NCI-H1436 treated with DMSO at 0.1 percent for 48 hours (cell line): ENCODE measurements at regions not wholly inside any gene's neighbourhood (a gene's known extent, or its start where the extent isn't known, plus 50 kb on each side); places are given as distances from the start of the nearest gene placed in this dataset.
"Not testable (repeated sequence)": the region's sequence is repeated elsewhere in the genome, so short reads cannot be mapped to it uniquely, and the experiment has no call there.

Experiments
- DNase-seq: peaks from one replicate; lab custom pipeline; 2025; lab: John Stamatoyannopoulos, UW

DNA sequence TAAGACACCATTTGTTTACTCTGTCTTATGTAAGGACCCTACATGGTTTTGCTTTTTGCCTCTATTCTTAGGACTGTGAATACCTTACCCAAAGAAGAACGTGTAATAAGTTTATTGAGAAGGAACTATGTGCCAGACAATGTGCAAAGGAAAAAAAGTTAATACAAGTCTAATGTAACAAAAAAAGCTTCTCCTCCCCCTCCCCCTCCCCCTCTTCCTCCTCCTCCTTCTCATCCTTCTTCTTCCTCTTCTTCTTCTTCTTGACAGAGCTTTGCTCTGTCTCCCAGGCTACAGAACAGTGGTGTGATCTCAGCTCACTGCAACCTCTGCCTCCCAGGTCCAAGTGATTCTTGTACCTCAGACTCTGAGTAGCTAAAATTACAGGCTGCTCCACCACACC is 50.9 kb upstream of the MITF start:
- no peak for DNase-seq

DNA sequence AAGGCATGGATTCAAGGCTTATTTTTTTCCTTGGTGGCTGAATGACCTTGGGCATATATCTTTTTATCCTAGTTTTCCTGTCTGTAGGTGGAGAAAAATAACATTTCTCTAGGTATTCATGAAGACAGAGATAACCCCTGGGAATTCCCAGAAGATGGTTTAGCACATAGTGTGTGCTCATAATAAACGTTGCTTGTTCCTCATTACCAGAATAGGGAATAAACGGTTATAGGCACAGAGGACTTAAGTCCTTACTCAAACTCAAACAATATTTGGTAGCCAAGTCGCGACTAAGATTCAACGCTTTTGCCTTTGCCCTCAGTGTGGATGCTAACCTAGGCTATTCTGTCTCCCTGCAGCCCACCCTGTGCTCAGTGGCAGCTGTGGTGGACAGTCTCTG is 51.6 kb upstream of the MITF start:
- DNase-seq, result no peak

DNA sequence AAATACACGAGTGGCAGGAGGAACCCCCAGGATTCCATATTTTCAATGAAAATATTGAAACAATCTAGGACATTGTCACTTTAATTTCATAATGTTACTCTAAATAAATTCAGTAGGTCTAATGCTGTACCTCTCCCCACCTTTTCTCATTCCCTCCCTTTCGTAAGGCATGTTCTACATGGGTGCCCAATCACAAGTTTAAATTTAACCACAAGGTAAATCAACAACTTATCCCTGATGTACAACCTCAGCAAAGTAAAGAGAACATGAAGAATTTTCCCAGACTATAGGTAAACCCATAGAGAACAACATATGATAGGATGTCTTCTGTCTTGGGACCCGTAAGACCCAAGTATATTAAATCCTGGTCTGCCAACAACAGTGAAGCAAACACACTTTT is 53.2 kb upstream of the MITF start:
- DNase-seq, result no peak

DNA sequence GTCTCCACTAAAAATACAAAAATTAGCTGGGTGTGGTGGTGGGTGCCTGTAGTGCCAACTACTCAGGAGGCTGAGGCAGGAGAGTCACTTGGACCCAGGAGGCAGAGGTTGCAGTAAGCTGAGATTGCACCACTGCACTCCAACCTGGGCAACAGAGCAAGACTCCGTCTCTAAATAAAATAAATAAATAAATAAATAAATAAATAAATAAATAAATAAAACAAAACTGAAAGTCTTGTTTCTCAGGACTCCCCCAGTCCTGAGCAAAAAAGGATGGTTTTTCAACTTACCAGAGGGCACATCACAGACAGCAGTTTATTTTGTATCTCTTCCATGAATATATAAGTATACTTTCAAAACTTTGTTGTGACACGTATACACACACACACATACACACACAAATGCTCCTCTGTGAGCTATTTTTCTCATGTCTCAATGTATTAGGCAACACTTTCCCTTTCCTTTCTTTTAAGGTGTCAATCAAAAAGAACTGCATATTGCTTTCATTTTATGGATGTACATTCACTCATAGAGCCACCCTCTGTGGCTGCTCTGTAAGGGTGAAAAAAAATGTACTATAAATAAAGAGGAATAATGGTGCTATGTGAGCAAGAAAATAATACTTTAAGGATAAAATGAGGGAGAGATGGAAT is 54.8 kb upstream of the MITF start:
- no peak for DNase-seq

DNA sequence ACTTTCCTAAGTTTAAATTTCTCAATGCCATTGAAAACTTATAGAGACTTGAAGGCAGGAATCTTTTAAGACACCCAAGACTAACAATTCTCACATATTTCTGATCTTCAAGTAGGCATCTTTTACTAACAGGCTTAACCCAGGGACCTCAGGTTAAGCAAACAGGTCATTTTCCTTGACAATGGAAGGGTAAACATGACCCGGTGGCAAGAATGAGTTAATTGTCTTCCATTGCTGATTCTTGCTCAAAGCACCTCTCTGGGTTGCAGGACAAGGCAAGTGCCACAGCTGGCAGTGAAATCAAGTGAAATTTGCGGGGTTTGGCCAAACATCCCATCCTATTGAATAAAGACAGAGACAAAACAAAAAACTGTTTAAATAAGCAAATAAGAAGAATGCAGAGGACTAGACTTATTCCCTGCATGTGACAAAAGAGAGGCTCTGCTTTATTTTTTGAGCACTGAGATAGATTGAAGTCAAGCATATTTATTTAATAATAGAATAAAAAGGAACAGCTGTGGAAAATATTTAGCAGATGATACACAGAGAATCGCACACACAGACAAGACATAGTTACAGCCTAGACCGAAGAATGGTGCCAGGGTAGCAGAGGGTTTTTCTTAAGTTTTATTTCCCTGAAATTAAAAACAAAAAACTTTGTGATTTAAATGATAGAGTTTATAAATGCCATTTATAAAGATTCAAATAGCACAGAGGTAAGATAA is 56.0 kb upstream of the MITF start:
- DNase-seq, result no peak

DNA sequence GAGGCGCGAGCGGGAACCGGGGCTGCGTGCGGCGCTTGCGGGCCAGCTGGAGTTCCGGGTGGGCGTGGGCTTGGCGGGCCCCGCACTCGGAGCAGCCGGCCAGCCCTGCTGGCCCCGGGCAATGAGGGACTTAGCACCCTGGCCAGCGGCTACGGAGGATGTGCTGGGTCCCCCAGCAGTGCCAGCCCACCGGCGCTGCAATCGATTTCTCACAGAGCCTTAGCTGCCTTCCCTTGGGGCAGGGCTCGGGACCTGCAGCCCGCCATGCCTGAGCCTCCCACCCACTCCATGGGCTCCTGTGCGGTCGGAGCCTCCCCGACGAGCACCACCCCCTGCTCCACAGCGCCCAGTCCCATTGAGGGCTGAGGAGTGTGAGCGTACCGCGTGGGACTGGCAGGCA is 61.8 kb upstream of the MITF start:
- DNase-seq, result not testable (repeated sequence)

DNA sequence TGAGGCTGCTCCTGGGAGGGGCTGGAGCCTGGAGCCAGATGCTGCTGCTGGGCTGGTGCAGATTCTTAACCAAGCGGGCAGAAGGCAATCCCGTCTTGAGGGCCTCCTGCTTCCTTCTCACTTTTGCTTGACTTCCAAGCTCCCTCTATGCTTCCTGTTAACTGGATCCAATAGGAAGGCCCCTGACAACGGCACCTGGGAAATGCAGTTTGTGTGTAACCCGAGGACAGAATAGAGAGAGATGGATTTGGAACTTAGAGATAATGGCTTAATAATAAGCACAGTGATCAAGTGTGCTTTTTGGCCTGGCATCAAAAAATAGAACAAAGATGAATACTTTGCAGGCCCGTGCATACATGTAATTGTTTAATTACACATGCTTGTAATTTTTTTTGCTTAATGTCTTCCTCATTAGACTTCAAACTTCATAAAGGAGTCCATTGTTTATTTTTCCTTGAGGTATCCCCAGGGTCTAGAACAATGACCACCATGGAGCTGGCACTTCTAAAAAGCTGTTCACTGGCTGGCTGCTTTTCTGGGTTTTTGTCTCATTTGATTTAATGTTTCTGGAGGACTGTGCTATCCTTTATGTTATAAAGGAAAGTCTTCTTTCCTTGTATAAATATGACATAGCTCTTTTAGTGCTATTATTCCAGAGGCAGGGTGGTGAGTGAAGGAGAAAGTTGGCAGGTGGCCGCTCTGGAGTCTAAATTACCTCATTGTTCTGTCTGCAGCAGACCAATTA is 63.3 kb upstream of the MITF start:
- DNase-seq, result no peak

DNA sequence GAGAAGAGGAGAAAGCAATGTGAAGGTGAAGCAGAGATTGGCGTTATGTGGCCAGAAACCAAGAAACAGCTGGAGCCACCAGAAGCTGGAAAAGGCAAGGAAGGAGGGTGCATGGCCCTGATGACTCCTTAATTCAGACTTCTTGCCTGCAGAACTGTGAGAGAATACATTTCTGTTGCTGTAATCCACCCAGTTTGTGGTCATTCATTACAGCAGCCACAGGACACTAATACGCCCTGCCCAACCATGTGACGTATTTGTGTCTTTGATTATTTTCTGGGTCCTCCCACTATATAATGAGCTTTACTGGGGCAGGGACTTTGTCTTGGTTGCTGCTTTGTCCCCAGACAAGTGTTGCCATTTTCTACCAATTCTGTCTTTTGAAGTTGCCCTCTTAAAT is 64.5 kb upstream of the MITF start:
- no peak for DNase-seq

DNA sequence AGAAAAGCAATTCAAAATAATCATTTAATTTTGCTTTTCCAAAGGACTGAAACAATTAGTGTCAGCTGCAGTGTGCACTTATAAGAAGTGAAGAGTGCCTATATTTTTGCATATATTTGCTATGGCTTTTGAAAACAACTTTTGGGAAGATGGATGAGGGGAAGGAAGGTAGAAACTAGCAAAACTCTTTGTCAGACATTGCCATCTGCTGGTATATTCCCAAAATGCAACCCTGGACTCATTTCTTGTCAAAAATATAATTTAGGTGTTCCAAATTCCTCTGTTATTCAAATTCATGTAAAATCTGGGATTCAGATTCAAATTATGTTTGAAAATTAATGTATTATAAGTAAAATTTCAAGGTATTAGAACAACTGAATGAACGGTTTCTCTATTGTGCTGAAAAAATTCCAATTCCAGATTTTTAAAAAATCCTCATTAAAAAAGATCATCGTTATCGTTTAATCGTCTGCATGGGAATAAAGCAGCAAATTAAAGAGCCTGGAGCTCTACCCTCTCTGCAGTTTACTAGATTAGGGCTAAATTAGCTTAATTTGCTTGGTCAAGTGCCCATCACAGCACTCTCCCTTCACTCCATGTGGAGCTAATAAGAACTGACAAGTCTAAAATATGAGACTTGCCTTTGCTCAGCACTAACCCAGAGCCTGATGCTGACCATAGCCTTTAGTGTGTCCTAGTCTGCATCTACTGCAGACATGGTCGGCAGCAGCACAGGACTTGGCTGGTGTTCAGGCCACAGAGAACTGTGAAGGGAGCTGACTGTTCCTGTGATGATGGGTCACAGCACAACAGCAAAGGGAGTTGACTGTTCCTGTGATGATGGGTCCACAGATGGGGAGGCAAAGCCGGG is 67.9 kb upstream of the MITF start:
- no peak for DNase-seq

DNA sequence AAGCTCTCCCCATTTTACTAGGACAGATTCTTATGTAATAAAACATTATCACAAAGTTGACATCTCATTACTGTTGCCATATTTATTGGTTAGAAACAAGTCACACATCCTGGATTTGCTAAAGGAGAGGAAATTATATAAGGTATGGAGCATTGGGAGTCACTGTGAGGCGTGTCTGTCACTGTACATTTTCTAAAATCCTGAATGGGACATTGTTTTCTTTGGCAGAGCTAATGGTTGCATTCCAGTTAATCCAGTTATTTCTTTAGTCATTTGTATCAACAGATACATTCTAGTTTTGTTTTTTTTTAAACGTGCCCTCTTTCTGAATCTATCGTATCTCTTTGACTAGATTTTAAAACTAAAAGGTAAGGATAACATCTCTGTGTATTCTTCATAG is 70.2 kb upstream of the MITF start:
- DNase-seq, result no peak

DNA sequence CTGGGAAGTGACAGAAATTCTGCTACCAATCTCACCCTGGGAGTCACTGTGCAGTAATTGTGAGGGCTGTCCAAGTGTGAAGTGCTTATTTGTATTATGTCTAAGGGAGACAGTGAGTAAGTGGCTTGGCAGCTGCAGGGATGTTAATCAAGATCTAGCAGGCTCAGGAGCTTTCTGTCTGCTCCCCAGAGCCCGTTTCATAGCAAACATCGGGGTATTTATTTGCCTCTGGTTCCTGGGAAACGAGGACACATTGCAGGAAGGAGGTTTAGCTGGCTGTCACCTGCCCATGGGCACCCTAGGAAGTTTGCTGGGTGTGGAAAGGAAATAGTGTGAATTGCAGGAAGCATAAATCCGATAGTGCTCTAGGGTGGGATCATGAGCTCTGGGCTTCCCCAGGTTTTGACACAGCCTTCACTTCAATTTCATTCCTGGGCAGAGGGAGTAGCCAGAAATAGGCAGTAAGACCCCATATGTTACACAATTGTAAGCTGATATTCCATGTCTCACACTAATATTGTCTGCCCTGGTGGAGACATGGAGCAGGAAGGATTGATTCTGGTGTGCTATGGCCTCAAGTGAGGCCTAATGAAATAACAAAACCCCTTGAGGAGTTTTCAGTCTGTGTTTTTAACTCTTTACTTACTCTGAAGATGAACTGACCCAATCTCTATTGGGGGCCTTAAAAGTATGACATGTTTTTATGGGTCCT is 74.1 kb upstream of the MITF start:
- DNase-seq, result no peak

DNA sequence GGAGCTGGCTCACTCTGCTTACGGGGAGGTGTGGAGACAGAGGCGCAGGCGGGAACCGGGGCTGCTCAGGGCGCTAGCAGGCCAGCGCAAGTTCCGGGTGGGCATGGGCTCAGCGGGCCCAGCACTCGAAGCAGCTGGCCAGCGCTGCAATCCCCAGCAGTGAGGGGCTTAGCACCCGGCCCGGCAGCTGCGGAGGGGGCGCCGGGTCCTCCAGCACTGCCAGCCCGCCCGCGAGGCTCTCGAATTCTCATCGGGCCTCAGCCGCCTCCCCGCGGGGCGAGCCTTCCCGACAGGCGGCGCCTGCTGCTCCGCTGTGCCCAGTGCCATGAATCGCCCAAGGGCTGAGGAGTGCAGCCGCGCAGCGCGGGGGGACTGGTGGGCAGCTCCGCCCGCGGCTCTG is 78.6 kb upstream of the MITF start:
- no peak for DNase-seq

DNA sequence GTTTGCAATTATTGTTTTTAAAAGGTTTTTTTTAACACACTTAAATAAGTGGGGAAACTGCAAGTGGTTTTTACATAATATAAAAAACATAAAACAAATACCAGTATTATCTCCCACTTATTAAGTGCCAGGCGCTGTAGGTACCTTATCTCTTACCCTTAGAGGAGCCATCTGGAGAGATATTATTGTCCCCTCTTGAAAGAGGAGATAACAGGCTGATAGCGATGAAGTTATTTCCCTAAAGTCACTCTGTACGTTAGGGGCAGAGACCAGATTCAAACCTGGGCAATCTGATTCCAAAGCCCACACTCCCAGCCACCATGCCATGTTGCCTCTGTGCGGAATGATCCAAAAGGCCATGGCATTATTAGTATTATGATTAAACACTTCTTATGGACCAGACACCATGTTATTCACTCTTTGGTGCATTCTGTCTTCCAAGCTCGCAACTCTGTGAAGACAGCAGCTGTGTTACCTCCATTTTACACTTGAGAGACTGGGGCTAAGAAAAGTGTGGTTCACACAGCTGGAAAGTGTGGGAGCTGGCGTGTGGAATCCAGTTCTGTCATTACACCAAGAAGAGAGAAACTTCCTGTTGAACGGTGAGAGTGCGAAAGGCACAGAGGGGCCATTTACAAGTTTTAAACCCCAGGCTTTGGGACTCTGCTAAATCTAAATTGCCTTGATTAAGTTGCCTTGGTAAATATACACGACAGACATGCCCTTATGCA is 79.9 kb upstream of the MITF start:
- DNase-seq, result no peak

DNA sequence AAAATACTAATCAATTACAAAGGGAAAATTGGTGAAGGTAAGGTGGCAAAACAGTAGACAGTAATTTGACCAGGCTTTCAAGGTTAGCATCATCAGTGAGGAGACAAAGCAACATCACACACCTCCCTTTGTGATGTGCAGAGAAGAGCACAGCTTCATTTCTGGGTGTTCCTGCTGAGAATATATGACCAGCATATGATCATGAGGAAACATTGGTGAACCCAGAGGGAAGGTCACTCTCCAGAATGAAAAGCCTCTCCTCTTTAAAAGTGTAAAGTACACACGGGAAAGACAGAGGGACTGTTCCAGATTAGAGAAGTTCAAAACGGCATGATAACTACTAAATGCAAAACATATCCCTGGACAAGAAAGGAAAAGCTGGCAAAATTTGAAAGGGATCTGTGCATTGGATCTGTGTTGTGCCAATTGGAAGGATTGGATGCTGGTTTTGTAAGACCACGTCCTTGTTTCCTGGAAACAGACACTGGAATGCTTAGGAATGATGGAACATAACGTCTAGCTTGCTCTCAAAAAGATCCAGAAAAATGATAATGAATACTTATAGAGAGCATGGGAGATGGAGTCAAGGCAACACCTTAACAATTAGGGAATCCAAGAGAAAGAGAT is 80.6 kb upstream of the MITF start:
- no peak for DNase-seq

DNA sequence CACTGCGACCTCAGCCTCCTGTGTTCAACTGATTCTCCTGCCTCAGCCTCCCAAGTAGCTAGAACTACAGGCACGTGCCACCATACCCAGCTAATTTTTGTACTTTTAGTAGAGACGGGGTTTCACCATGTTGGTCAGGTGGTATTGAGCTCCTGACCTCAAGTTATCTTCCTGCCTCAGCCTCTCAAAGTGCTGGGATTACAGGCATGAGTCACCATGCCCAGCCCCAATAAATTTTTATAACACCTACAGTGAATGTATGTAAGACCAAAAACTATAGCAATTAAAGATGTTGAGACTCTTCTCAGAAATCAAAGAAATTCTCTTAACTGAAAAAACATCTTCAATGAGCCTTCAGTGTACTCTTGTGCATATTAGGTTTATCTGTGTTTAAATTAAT is 82.2 kb upstream of the MITF start:
- DNase-seq, result not testable (repeated sequence)

DNA sequence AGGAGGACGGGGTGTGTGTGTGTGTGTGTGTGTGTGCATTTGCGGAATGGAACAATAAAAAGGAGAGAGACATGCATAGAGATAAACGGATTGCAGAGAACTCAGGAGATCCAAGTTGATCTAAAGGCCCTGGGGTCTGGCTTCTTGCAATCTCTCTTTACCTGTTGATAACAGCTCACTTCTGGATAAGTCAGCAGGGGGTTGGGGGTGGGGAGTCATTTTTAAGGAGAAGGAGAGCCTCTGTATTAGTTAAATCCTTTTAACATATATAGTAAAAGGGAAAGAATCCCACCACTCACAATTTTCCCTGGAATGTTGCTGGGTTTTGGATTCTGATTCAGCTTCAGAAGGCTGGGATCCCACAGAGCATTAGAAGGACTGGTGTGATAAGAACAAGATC is 87.5 kb upstream of the MITF start:
- DNase-seq, result no peak

DNA sequence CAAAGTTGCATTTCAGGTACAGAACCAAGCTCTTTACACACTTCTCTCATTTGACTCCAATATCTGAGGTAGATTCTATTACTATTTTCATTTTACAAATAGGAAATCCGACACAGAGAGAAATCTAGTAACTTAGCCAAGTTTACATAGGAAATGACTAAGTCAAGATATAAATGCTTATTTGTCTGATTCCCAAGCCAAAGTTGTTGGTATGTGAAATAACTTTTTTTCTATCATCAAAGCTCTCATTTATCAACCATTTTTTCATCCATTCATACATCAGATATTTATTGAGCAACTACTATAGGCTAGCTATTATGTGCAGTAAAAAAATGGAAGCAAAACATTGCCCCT is 89.2 kb upstream of the MITF start:
- DNase-seq, result no peak

DNA sequence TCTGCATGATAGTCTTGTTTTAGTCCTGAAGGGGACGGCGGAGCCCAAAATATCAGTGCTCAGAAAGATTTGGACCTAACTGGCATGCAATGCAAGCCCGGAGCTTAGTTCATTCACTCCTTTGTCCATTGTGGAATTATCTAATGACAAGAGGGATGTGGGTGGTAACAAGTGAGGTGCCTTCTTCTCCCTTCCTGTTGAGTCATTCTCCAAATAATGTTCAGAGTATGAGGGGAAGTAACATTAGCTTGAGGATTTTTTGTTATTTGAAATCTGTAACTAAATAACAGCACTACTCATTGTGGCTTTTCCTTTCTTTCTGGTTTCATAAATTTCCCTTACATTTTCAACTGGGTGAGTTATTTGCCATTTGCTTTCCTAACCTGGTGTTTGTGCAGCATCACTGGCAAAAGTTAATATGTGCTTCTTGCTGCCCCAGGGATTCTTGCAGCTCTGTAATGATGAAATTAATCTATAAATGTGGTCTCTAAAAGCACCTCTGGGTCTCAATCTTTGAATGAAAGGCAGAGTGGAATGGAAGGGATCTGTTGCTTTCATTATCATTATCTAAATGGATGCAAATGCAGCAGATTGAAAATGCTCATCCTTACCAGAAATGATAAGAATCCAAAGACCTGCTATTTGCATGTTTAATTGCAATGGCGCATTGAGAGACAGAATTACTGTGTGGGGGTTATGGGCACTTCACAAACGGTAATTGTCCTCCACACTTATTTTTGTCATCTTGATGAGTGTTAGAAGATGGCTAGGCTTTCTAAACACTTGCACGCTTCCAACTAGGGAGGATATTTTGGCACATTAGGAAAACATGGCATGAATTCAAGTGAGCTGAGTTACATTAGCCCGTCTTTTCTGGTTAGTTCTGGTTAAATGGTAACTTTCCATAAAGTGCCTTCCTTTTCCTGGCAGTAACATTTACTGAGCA is 89.9 kb upstream of the MITF start:
- DNase-seq, result no peak

DNA sequence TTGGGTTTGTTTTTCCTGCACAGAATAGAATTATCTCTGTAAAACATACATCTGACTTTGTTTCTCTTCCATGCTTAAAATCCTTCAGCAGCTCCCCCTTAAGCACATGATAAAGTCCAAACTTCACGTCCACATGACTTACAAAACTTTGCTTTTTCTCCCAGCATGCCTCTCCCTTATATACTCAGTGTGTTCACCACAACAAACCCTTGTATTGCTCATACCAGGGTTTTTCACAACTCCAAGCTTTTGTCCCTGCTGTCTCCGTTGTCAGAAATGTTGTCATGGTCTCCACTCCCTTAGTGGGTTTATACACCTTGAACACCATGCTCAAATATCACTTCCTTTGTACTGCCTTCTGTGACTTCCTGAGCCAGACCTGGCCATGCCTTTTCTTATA is 91.1 kb upstream of the MITF start:
- DNase-seq, result no peak
